ENCODE measurements at regions not wholly inside any gene's neighbourhood (a gene's known extent, or its start where the extent isn't known, plus 50 kb on each side); places are given as distances from the start of the nearest gene placed in this dataset.

- Mint-ChIP-seq H3K9me3 (no peaks in the 10 kb centered on the region), H3K36me3 (ENCODE audit: low read depth) (no peaks in the 10 kb centered on the region), H3K27ac (no peak overlapping the region), H3K27me3 (ENCODE audit: insufficient read depth) (peaks cover 4% of the 10 kb centered on the region), H3K4me3 (no peak overlapping the region), H3K4me1 (ENCODE audit: low read depth) (no peaks in the 10 kb centered on the region)
- intact Hi-C loops (cut with micrococcal nuclease) = no loop called here
- DNase-seq (ENCODE audit: low spot score) = no peak
Observed at GRCh38 chr15:31523027-31523654, 196.5 kb downstream of the KLF13 start.

GRCh38 chr15:31523655-31524049, 197.0 kb downstream of the KLF13 start:
- Mint-ChIP-seq H3K27me3 (ENCODE audit: insufficient read depth) (peaks cover 5% of the 10 kb centered on the region), H3K36me3 (ENCODE audit: low read depth) (no peaks in the 10 kb centered on the region), H3K4me3 (no peak overlapping the region), H3K9me3 (no peaks in the 10 kb centered on the region), H3K4me1 (ENCODE audit: low read depth) (no peaks in the 10 kb centered on the region), H3K27ac (no peak overlapping the region)
- intact Hi-C loops (cut with micrococcal nuclease) = no loop called here
- DNase-seq (ENCODE audit: low spot score) = no peak

GRCh38 chr15:31525185-31525695, 198.6 kb downstream of the KLF13 start:
- H3K4me3 Mint-ChIP-seq = no peak overlapping the region

GRCh38 chr15:31525988-31526665, 199.5 kb downstream of the KLF13 start:
- no peak for DNase-seq (ENCODE audit: low spot score)
- intact Hi-C loops (cut with micrococcal nuclease) = no loop called here
- H3K4me1 Mint-ChIP-seq (ENCODE audit: low read depth) = no peaks in the 10 kb centered on the region
- H3K27ac Mint-ChIP-seq = no peak overlapping the region
- no peaks in the 10 kb centered on the region for H3K36me3 Mint-ChIP-seq (ENCODE audit: low read depth)
- no peaks in the 10 kb centered on the region for H3K9me3 Mint-ChIP-seq
- H3K4me3 Mint-ChIP-seq = no peak overlapping the region
- peaks cover 9% of the 10 kb centered on the region for H3K27me3 Mint-ChIP-seq (ENCODE audit: insufficient read depth)

More at GRCh38 chr15:31525185-31525695, 198.6 kb downstream of the KLF13 start:
- Mint-ChIP-seq H3K9me3 (no peaks in the 10 kb centered on the region), H3K4me1 (ENCODE audit: low read depth) (no peaks in the 10 kb centered on the region), H3K27me3 (ENCODE audit: insufficient read depth) (peaks cover 9% of the 10 kb centered on the region), H3K36me3 (ENCODE audit: low read depth) (no peaks in the 10 kb centered on the region), H3K27ac (no peak overlapping the region)
- no peak for DNase-seq (ENCODE audit: low spot score)
- intact Hi-C loops (cut with micrococcal nuclease) = no loop called here

GRCh38 chr15:31526916-31527690, 200.5 kb downstream of the KLF13 start:
- H3K36me3 Mint-ChIP-seq (ENCODE audit: low read depth) = no peaks in the 10 kb centered on the region
- intact Hi-C loops (cut with micrococcal nuclease) = no loop called here
- no peaks in the 10 kb centered on the region for H3K4me1 Mint-ChIP-seq (ENCODE audit: low read depth)

GRCh38 chr15:31528846-31529245, 202.2 kb downstream of the KLF13 start:
- Mint-ChIP-seq H3K9me3 (peaks cover under 1% of the 10 kb centered on the region), H3K4me3 (no peak overlapping the region), H3K27ac (no peak overlapping the region), H3K36me3 (ENCODE audit: low read depth) (no peaks in the 10 kb centered on the region), H3K4me1 (ENCODE audit: low read depth) (no peaks in the 10 kb centered on the region), H3K27me3 (ENCODE audit: insufficient read depth) (peaks cover 25% of the 10 kb centered on the region)
- intact Hi-C loops (cut with micrococcal nuclease) = no loop called here
- DNase-seq (ENCODE audit: low spot score) = no peak

More at GRCh38 chr15:31526916-31527690, 200.5 kb downstream of the KLF13 start:
- H3K27ac Mint-ChIP-seq = no peak overlapping the region
- DNase-seq (ENCODE audit: low spot score) = no peak
- no peak overlapping the region for H3K4me3 Mint-ChIP-seq
- no peaks in the 10 kb centered on the region for H3K9me3 Mint-ChIP-seq
- H3K27me3 Mint-ChIP-seq (ENCODE audit: insufficient read depth) = peaks cover 17% of the 10 kb centered on the region

- H3K36me3 Mint-ChIP-seq (ENCODE audit: low read depth) = no peaks in the 10 kb centered on the region
Observed at GRCh38 chr15:31537770-31538592, 211.3 kb downstream of the KLF13 start.

GRCh38 chr15:31540633-31541032, 214.0 kb downstream of the KLF13 start:
- H3K27ac Mint-ChIP-seq = no peak overlapping the region
- peaks cover 61% of the 10 kb centered on the region for H3K27me3 Mint-ChIP-seq (ENCODE audit: insufficient read depth)
- H3K4me1 Mint-ChIP-seq (ENCODE audit: low read depth) = peaks cover 9% of the 10 kb centered on the region
- no peaks in the 10 kb centered on the region for H3K9me3 Mint-ChIP-seq
- no peaks in the 10 kb centered on the region for H3K36me3 Mint-ChIP-seq (ENCODE audit: low read depth)
- intact Hi-C loops (cut with micrococcal nuclease) = no loop called here
- DNase-seq (ENCODE audit: low spot score) = no peak
- no peak overlapping the region for H3K4me3 Mint-ChIP-seq

More at GRCh38 chr15:31537770-31538592, 211.3 kb downstream of the KLF13 start:
- H3K27me3 Mint-ChIP-seq (ENCODE audit: insufficient read depth) = peaks cover 54% of the 10 kb centered on the region
- no peak for DNase-seq (ENCODE audit: low spot score)
- H3K9me3 Mint-ChIP-seq = peaks cover 4% of the 10 kb centered on the region
- H3K4me1 Mint-ChIP-seq (ENCODE audit: low read depth) = no peaks in the 10 kb centered on the region
- intact Hi-C loops (cut with micrococcal nuclease) = no loop called here
- no peak overlapping the region for H3K27ac Mint-ChIP-seq
- H3K4me3 Mint-ChIP-seq = no peak overlapping the region

- Mint-ChIP-seq H3K9me3 (no peaks in the 10 kb centered on the region), H3K36me3 (ENCODE audit: low read depth) (no peaks in the 10 kb centered on the region), H3K27ac (no peak overlapping the region), H3K4me1 (ENCODE audit: low read depth) (peaks cover 9% of the 10 kb centered on the region), H3K4me3 (no peak overlapping the region), H3K27me3 (ENCODE audit: insufficient read depth) (peaks cover 58% of the 10 kb centered on the region)
- DNase-seq (ENCODE audit: low spot score) = no peak
- intact Hi-C loops (cut with micrococcal nuclease) = no loop called here
Observed at GRCh38 chr15:31544361-31544760, 217.7 kb downstream of the KLF13 start.

- intact Hi-C loops (cut with micrococcal nuclease) = no loop called here
- Mint-ChIP-seq H3K27me3 (ENCODE audit: insufficient read depth) (peaks cover 52% of the 10 kb centered on the region), H3K36me3 (ENCODE audit: low read depth) (no peaks in the 10 kb centered on the region)
Observed at GRCh38 chr15:31545257-31545656, 218.6 kb downstream of the KLF13 start.

GRCh38 chr15:31550211-31550977, 223.8 kb downstream of the KLF13 start:
- H3K36me3 Mint-ChIP-seq (ENCODE audit: low read depth) = no peaks in the 10 kb centered on the region
- intact Hi-C loops (cut with micrococcal nuclease) = no loop called here
- H3K9me3 Mint-ChIP-seq = no peaks in the 10 kb centered on the region
- H3K4me1 Mint-ChIP-seq (ENCODE audit: low read depth) = peaks cover under 1% of the 10 kb centered on the region
- H3K4me3 Mint-ChIP-seq = no peak overlapping the region
- DNase-seq (ENCODE audit: low spot score) = no peak
- H3K27me3 Mint-ChIP-seq (ENCODE audit: insufficient read depth) = peaks cover 10% of the 10 kb centered on the region
- no peak overlapping the region for H3K27ac Mint-ChIP-seq

More at GRCh38 chr15:31545257-31545656, 218.6 kb downstream of the KLF13 start:
- DNase-seq (ENCODE audit: low spot score) = no peak
- H3K9me3 Mint-ChIP-seq = no peaks in the 10 kb centered on the region
- H3K27ac Mint-ChIP-seq = no peak overlapping the region
- H3K4me1 Mint-ChIP-seq (ENCODE audit: low read depth) = peaks cover 9% of the 10 kb centered on the region
- H3K4me3 Mint-ChIP-seq = no peak overlapping the region

GRCh38 chr15:31551323-31551722, 224.7 kb downstream of the KLF13 start:
- no peaks in the 10 kb centered on the region for H3K9me3 Mint-ChIP-seq
- no peaks in the 10 kb centered on the region for H3K36me3 Mint-ChIP-seq (ENCODE audit: low read depth)
- intact Hi-C loops (cut with micrococcal nuclease) = no loop called here
- H3K27me3 Mint-ChIP-seq (ENCODE audit: insufficient read depth) = peaks cover 5% of the 10 kb centered on the region
- no peak overlapping the region for H3K4me3 Mint-ChIP-seq
- no peaks in the 10 kb centered on the region for H3K4me1 Mint-ChIP-seq (ENCODE audit: low read depth)
- DNase-seq (ENCODE audit: low spot score) = no peak
- no peak overlapping the region for H3K27ac Mint-ChIP-seq

Data from activated T-helper 1 cell treated with anti-CD3 and anti-CD28 coated beads, Interleukin-12 subunit alpha, Interleukin-12 subunit beta, Interleukin-2, Interleukin-4 antibody, amounts not matched to agents 30 ng/mL and 10 ng/mL and 1 ng/mL, durations not matched to agents 14 hours and 24 hours and 36 hours (primary cell).